ENCODE measurements at regions not wholly inside any gene's neighbourhood (a gene's known extent, or its start where the extent isn't known, plus 50 kb on each side); places are given as distances from the start of the nearest gene placed in this dataset.

DNA sequence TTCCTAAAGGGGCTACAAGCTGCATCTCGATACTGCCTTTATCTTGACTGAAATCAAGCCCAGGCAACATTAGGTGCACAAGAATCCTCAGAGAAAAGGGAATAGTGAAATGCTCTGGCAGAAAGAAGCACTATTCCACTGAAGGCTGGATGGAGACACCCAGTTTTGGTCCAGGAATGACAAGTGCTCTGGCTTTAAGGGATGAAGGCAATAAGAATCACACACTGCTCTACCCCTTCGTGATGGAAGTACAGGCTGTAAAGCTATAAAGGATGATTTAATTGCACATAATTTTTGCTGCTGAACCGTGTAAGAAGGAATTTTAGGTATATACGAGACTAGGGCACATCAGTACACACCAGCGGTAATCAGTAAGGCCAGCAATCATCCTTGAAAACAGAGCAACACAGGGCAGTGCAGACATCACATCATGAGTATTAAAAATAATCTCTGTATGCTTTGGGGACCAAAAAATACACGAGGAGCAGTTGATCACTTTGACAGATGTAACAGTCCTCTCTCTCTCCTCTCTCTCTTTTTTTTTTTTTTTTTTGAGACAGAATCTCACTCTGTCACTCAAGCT is 414.6 kb upstream of the TBL1XR1 start:
- DNase-seq (ENCODE audit: low read depth), result no peak
- TF ChIP-seq, protein P1, sequence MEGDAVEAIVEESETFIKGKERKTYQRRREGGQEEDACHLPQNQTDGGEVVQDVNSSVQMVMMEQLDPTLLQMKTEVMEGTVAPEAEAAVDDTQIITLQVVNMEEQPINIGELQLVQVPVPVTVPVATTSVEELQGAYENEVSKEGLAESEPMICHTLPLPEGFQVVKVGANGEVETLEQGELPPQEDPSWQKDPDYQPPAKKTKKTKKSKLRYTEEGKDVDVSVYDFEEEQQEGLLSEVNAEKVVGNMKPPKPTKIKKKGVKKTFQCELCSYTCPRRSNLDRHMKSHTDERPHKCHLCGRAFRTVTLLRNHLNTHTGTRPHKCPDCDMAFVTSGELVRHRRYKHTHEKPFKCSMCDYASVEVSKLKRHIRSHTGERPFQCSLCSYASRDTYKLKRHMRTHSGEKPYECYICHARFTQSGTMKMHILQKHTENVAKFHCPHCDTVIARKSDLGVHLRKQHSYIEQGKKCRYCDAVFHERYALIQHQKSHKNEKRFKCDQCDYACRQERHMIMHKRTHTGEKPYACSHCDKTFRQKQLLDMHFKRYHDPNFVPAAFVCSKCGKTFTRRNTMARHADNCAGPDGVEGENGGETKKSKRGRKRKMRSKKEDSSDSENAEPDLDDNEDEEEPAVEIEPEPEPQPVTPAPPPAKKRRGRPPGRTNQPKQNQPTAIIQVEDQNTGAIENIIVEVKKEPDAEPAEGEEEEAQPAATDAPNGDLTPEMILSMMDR (IDR thresholded peaks at IDR 0.05; ENCODE audit: insufficient read depth, low read depth, low read length), result no peak
- no peak overlapping the region for H3K4me3 ChIP-seq (ENCODE audit: low read depth, low read length)

DNA sequence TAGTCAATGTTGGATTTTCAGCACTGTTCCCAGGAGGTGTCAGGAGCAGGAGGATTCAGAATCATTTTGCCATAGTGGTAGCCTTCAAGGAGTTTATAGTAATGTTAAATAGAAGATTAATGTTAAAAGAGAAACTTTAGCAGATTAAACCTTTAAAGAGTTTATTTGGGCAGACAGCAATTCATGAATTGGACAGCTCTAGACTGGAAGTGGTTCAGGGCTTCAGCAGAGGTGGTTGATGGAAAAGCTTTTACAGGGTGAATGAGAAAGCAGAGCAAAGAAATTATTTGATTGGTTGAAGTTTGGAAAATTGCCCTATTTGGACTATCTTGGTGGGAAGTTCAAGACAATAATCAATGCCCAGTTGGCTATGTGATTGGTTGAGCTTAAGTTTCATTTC is 416.6 kb upstream of the TBL1XR1 start:
- TF ChIP-seq, protein P1 (IDR thresholded peaks at IDR 0.05; ENCODE audit: insufficient read depth, low read depth, low read length), result no peak
- DNase-seq (ENCODE audit: low read depth), result no peak
- no peak overlapping the region for H3K4me3 ChIP-seq (ENCODE audit: low read depth, low read length)

- TF ChIP-seq, protein P1 (IDR thresholded peaks at IDR 0.05; ENCODE audit: insufficient read depth, low read depth, low read length), result no peak
- H3K4me3 ChIP-seq (ENCODE audit: low read depth, low read length), result no peak overlapping the region
- peak; percentile 98 for DNase-seq (ENCODE audit: low read depth)
Measured at GRCh38 chr3:177615015-177615414, 417.7 kb upstream of the TBL1XR1 start.

GRCh38 chr3:177618873-177619733 is 421.8 kb upstream of the TBL1XR1 start:
- peak; percentile 57 for DNase-seq (ENCODE audit: low read depth)
- H3K4me3 ChIP-seq (ENCODE audit: low read depth, low read length), result no peak overlapping the region
- TF ChIP-seq, protein P1 (IDR thresholded peaks at IDR 0.05; ENCODE audit: insufficient read depth, low read depth, low read length), result no peak

- TF ChIP-seq, protein P1 (IDR thresholded peaks at IDR 0.05; ENCODE audit: insufficient read depth, low read depth, low read length), result no peak
- no peak for DNase-seq (ENCODE audit: low read depth)
- H3K4me3 ChIP-seq (ENCODE audit: low read depth, low read length), result no peak overlapping the region
Measured at GRCh38 chr3:177620073-177620472, 422.8 kb upstream of the TBL1XR1 start.

GRCh38 chr3:177622520-177622919 is 425.2 kb upstream of the TBL1XR1 start:
- DNase-seq (ENCODE audit: low read depth), result no peak
- TF ChIP-seq, protein P1 (IDR thresholded peaks at IDR 0.05; ENCODE audit: insufficient read depth, low read depth, low read length), result no peak
- H3K4me3 ChIP-seq (ENCODE audit: low read depth, low read length), result no peak overlapping the region
